ENCODE measurements at regions not wholly inside any gene's neighbourhood (a gene's known extent, or its start where the extent isn't known, plus 50 kb on each side); places are given as distances from the start of the nearest gene placed in this dataset.

DNA sequence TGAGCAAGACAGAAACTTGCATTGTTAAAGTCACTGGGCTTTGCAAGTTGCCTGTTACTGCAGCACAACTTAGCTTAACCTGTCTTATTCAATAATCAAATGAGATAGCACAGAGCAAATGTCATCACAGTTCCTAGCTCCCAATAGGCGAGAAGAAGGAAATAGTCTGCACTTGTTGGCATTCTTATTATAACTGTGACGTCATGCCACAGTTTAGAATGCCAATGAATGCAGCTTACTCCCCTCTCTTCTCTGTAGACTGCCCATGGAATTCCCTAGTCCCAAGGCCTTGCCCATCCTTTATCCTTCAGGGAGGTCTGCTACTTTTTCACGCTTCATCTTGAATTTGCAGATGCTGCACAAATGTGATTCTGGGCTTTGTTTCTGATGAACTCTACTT, 1094.9 kb upstream of the AUTS2 start:
- Mint-ChIP-seq H3K9me3 (peaks cover 6% of the 10 kb centered on the region), H3K4me1 (no peaks in the 10 kb centered on the region), H3K4me3 (no peak overlapping the region), H3K27me3 (no peaks in the 10 kb centered on the region), H3K36me3 (no peaks in the 10 kb centered on the region), H3K27ac (no peak overlapping the region)
- no peak for ATAC-seq (ENCODE audit: low read depth)
- DNase-seq (ENCODE audit: low spot score in 2 of 2) = no peak

DNA sequence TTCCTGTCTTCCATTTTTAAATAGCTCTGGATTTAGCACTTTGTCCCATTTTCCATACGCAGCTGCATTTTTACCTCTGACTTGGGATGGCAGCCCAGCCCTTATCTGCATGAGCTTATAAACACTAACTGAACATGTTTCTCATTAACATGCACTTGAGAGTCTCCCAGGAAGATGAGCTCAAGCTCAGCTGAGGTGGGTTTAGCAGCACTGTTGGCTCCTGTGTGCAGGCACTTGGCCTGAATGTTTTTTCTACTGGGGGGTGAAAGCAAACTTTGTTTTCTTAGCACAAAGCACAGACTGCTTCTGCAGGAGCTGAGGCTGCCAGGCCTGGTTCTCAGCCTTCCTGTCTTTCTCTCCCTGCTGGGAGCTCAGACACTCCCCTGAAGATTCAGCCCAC, 1093.6 kb upstream of the AUTS2 start:
- Mint-ChIP-seq H3K36me3 (no peaks in the 10 kb centered on the region), H3K9me3 (peaks cover 9% of the 10 kb centered on the region)
- DNase-seq (ENCODE audit: low spot score in 2 of 2) = no peak

DNA sequence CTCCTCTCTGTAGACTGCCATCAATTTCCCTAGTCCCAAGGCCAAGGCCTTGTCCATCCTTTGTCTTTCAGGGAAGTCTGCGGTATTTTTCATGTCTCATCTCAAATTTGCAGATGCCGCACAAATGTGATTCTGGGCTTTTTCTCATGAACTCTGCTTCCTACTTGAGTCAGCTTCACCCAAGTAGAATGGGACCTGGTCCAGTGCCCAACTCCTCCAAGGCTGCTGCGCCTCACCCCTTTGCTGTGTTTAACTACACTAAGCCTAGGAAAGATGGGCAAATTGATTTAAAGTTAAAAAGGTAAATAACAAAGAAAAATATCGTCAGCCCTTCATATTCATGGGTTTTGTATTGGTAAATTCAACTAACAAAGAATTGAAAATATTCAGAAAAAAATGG, 1092.6 kb upstream of the AUTS2 start:
- H3K4me3 Mint-ChIP-seq = no peak overlapping the region
- no peaks in the 10 kb centered on the region for H3K27me3 Mint-ChIP-seq
- H3K36me3 Mint-ChIP-seq = no peaks in the 10 kb centered on the region
- DNase-seq (ENCODE audit: low spot score in 2 of 2) (no peak), ATAC-seq (ENCODE audit: low read depth) (no peak)
- H3K9me3 Mint-ChIP-seq = peaks cover 9% of the 10 kb centered on the region
- no peak overlapping the region for H3K27ac Mint-ChIP-seq
- no peaks in the 10 kb centered on the region for H3K4me1 Mint-ChIP-seq

More for the DNA sequence above, 1093.6 kb upstream of the AUTS2 start:
- Mint-ChIP-seq H3K4me3 (no peak overlapping the region), H3K4me1 (no peaks in the 10 kb centered on the region), H3K27me3 (no peaks in the 10 kb centered on the region), H3K27ac (no peak overlapping the region)
- ATAC-seq (ENCODE audit: low read depth) = no peak

DNA sequence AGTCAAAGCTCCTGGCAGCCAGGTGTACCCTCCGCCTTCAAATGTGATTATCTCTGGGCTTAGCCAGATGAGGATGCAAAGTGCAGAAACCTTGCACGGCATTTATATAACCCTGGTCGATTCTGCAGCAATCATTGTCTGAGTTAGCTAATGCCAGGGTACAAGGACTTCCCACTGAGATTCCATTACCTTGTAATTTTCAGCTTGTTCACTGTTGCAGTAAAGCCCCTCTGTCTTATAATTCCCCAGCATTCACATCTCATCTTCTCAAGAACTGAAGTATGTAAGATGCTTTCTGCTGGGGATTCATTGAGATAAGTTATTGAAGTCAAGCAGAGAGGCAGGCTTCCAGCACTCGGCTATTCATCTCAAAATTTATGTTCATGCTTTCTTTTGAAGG, 1090.6 kb upstream of the AUTS2 start:
- Mint-ChIP-seq H3K9me3 (peaks cover 10% of the 10 kb centered on the region), H3K4me3 (no peak overlapping the region), H3K27me3 (no peaks in the 10 kb centered on the region), H3K4me1 (no peaks in the 10 kb centered on the region), H3K36me3 (no peaks in the 10 kb centered on the region), H3K27ac (no peak overlapping the region)
- no peak for DNase-seq (ENCODE audit: low spot score in 2 of 2)
- ATAC-seq (ENCODE audit: low read depth) = no peak

DNA sequence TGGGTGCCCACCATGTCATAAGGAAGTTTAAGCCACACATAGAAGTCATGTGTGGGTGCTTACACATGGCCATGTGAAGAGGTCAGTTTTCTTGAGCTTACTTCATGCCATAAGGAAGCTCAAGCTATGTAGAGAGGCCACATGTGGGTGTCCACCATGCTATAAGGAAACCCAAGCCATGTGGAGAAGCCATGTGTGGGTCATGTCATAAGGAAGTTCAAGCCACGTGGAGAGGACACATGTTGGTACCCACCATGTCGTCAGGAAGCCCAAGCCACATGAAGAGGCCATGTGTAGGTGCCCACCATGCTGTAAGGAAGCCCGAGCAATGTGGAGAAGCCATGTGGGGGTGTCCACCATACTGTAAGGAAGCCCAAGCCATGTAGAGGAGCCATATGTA, 1089.2 kb upstream of the AUTS2 start:
- DNase-seq (ENCODE audit: low spot score in 2 of 2) = no peak
- ATAC-seq (ENCODE audit: low read depth) = no peak
- Mint-ChIP-seq H3K36me3 (no peaks in the 10 kb centered on the region), H3K4me3 (no peak overlapping the region), H3K27ac (no peak overlapping the region), H3K27me3 (no peaks in the 10 kb centered on the region), H3K4me1 (no peaks in the 10 kb centered on the region), H3K9me3 (peaks cover 11% of the 10 kb centered on the region)

DNA sequence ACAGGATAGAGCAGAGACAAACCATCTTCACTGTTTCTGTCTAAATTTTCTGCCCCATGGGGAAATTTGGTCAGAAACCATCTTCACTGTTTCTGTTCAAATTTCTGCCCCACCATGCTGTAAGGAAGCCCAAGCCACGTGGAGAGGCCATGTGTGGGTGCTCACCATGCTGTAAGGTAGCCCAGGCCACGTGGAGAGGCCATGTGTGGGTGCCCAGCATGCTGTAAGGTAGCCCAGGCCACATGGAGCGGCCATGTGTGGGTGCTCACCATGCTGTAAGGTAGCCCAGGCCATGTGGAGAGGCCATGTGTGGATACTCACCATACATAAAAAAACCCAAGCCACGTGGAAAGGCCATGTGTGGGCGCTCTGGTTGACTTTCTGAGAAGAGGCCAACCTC, 1088.7 kb upstream of the AUTS2 start:
- no peak for ATAC-seq (ENCODE audit: low read depth)
- Mint-ChIP-seq H3K27ac (no peak overlapping the region), H3K27me3 (no peaks in the 10 kb centered on the region)

DNA sequence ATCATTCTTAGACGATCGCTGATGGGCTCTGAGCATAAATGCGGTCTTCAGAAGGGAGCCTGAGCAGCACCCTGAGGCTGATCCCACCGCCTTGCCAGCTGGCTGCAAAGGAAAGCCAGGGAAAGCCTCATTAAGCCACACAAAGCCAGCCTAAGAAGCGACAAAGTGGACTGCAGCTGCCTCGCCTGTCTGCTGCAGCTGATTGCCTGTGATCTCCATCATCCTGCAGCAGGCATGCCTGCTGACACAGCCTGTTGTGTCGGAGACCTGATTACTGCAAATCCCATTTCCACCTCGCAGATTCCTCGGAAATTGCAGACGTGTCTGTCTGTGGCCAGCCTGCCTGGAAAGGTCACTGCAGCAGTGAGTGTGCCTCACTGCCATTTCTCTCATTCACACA, 1087.0 kb upstream of the AUTS2 start:
- H3K9me3 Mint-ChIP-seq = peaks cover 12% of the 10 kb centered on the region
- H3K27me3 Mint-ChIP-seq = no peaks in the 10 kb centered on the region
- DNase-seq (ENCODE audit: low spot score in 2 of 2) (no peak), ATAC-seq (ENCODE audit: low read depth) (no peak)
- H3K4me1 Mint-ChIP-seq = no peaks in the 10 kb centered on the region
- no peak overlapping the region for H3K27ac Mint-ChIP-seq
- no peaks in the 10 kb centered on the region for H3K36me3 Mint-ChIP-seq
- no peak overlapping the region for H3K4me3 Mint-ChIP-seq

More for the DNA sequence above, 1088.7 kb upstream of the AUTS2 start:
- no peak for DNase-seq (ENCODE audit: low spot score in 2 of 2)
- Mint-ChIP-seq H3K36me3 (no peaks in the 10 kb centered on the region), H3K4me3 (no peak overlapping the region), H3K4me1 (no peaks in the 10 kb centered on the region), H3K9me3 (peaks cover 11% of the 10 kb centered on the region)

DNA sequence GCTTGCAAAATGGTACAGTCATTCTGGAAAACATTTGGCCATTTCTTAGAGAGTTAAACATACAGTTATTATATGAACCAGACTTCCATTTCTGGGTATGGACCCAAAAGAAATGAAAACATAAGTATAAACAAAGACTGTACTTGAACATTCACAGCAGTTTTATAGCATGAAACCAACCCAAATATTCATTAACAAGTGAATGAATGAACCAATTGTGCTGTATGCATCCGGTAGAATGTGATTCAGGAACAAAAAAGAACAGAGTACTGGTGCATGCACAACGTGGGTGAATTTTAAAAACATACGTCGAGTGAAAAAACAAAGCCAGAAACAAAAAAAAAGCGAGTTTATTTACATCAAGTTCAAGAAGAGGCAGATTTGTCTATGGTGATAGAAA, 1085.8 kb upstream of the AUTS2 start:
- DNase-seq (ENCODE audit: low spot score in 2 of 2) = no peak
- H3K9me3 Mint-ChIP-seq = peaks cover 10% of the 10 kb centered on the region
- no peak overlapping the region for H3K4me3 Mint-ChIP-seq
- ATAC-seq (ENCODE audit: low read depth) = no peak
- no peaks in the 10 kb centered on the region for H3K36me3 Mint-ChIP-seq
- no peak overlapping the region for H3K27ac Mint-ChIP-seq
- no peaks in the 10 kb centered on the region for H3K27me3 Mint-ChIP-seq
- H3K4me1 Mint-ChIP-seq = no peaks in the 10 kb centered on the region

DNA sequence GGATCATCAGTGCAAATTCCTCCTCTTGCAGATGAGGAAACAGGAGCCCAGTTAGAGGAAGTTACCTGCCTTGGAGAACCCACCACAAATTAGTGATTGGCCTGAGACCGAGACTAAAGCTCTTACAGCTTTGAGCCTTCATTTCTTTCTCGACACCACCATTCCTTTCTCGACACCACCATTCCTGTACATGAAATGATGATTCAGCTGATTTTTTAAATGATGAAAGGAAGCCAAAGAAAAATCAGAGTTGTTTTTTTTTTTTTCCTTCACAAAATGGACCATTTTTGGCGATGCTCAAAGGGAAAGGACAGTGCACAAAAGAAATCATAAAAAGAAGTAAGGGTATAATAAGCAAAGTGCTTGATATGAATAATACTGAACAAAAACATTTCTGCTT, 1080.2 kb upstream of the AUTS2 start:
- peaks cover 2% of the 10 kb centered on the region for H3K9me3 Mint-ChIP-seq
- H3K27ac Mint-ChIP-seq = no peak overlapping the region
- H3K27me3 Mint-ChIP-seq = no peaks in the 10 kb centered on the region
- DNase-seq (ENCODE audit: low spot score in 2 of 2) = no peak
- no peaks in the 10 kb centered on the region for H3K4me1 Mint-ChIP-seq
- no peak overlapping the region for H3K4me3 Mint-ChIP-seq
- ATAC-seq (ENCODE audit: low read depth) = no peak
- no peaks in the 10 kb centered on the region for H3K36me3 Mint-ChIP-seq

DNA sequence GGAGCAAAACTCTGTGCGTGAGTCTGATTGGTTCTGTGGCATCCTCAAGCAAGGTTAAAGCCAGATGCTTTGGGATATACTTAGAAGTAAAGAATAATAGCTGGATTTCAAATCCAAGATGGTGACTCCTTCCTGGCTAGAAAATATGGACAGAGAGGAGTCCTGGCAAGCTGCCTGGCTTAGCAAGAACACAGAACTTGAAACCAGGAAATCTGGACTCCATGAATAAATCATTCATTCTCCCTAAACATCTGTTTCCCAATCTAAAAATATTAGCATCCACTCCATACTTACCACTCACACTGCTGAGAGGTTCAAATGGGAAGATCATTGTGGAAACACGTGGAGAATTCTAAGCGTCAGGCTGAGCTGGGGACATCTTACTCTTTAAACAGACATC, 1074.1 kb upstream of the AUTS2 start:
- peaks cover 9% of the 10 kb centered on the region for H3K9me3 Mint-ChIP-seq
- no peaks in the 10 kb centered on the region for H3K36me3 Mint-ChIP-seq
- DNase-seq (ENCODE audit: low spot score in 2 of 2) (no peak), ATAC-seq (ENCODE audit: low read depth) (no peak)
- H3K4me3 Mint-ChIP-seq = no peak overlapping the region
- peaks cover 2% of the 10 kb centered on the region for H3K27me3 Mint-ChIP-seq
- no peaks in the 10 kb centered on the region for H3K4me1 Mint-ChIP-seq
- no peak overlapping the region for H3K27ac Mint-ChIP-seq

DNA sequence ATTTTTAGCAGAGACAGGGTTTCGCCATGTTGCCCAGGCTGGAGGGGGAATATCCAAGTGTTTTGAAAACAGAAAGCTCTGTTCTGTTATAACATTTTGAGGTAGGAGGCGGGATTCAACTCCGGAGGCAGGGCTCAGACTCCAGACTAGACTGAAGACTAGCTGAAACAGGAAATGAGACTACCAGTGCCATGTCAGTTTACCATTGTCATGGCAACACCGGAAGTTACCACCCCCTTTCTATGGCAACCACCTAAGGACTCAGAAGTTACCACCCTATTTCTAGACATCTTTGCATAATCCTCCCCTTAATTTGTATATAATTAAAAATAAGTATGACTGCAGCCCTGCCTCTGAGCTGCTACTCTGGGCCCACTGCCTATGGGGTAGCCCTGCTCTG, 1069.1 kb upstream of the AUTS2 start:
- Mint-ChIP-seq H3K27me3 (peaks cover 2% of the 10 kb centered on the region), H3K9me3 (peaks cover 13% of the 10 kb centered on the region), H3K27ac (no peak overlapping the region), H3K4me1 (no peaks in the 10 kb centered on the region), H3K4me3 (no peak overlapping the region), H3K36me3 (no peaks in the 10 kb centered on the region)
- ATAC-seq (ENCODE audit: low read depth) (no peak), DNase-seq (ENCODE audit: low spot score in 2 of 2) (no peak)

DNA sequence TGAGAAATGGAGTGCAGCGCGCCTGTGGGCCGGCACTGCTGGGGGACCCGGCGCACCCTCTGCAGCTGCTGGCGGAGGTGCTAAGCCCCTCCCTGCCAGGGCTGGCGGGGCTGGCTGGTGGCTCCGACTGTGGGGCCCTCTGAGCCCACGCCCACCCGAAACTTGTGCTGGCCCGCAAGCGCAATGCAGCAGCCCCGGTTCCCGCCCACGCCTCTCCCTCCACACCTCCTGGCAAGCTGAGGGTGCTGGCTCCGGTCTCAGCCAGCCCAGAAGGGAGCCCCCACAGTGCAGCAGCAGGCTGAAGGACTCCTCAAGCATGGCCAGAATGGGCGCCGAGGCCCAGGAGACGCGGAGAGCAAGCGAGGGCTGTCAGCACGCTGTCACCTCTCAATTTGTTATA, 1063.0 kb upstream of the AUTS2 start:
- DNase-seq (ENCODE audit: low spot score in 2 of 2) (no peak), ATAC-seq (ENCODE audit: low read depth) (no peak)
- H3K4me3 Mint-ChIP-seq = no peak overlapping the region
- H3K27me3 Mint-ChIP-seq = no peaks in the 10 kb centered on the region
- H3K36me3 Mint-ChIP-seq = no peaks in the 10 kb centered on the region
- no peaks in the 10 kb centered on the region for H3K4me1 Mint-ChIP-seq
- H3K9me3 Mint-ChIP-seq = peaks cover 6% of the 10 kb centered on the region
- H3K27ac Mint-ChIP-seq = no peak overlapping the region

DNA sequence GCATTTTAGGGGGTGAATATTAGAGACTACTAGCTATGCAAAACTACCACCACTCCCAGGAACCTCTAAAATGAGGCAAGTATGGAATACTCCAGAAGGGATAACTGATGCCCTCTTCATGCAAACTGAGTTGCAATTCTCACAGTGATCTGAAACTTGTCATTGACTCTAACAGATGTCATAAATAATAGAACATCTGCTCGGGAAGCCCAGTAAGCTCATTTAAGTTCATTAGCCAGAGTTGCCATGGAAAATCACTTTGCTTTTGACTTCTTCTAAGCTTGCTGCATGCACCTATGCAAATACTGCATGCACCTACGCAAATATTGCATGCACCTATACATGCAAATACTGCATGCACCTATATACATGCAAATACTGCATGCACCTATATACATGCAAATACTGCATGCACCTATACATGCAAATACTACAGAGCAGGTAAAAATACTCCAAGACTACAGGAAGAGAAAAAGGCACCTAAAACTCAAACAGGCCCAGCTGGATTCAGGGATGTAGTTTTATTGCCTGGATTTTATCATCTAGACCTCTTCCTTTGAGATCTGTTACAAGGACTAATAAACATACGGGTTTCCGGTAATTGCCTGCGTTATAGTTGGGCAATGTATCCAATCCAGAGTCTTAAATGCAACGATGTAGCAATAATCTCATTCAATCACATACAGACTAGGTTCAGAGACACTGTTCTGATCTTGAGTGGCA, 1061.1 kb upstream of the AUTS2 start:
- no peak for ATAC-seq (ENCODE audit: low read depth)

DNA sequence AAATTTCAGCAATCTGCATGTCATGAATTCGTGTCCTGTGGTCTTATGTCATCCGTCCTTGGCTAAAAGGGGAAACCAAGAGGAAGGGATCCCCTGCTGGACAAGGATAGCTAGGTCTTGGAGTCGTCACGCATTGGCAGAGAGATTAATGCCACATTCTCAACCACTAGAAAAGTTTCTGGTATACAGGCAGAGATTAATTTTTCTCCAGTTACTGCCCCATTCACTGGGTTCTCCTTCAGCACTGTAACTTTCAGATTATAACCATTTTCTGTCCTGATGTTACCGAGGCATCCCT, 1060.6 kb upstream of the AUTS2 start:
- H3K4me3 Mint-ChIP-seq = no peak overlapping the region
- no peak for ATAC-seq (ENCODE audit: low read depth)
- H3K9me3 Mint-ChIP-seq = peaks cover 9% of the 10 kb centered on the region
- no peak overlapping the region for H3K27ac Mint-ChIP-seq
- H3K27me3 Mint-ChIP-seq = no peaks in the 10 kb centered on the region
- H3K36me3 Mint-ChIP-seq = no peaks in the 10 kb centered on the region
- no peaks in the 10 kb centered on the region for H3K4me1 Mint-ChIP-seq
- DNase-seq (ENCODE audit: low spot score in 2 of 2) = no peak

More for the DNA sequence above, 1061.1 kb upstream of the AUTS2 start:
- H3K36me3 Mint-ChIP-seq = no peaks in the 10 kb centered on the region
- H3K27me3 Mint-ChIP-seq = no peaks in the 10 kb centered on the region
- H3K27ac Mint-ChIP-seq = no peak overlapping the region
- H3K9me3 Mint-ChIP-seq = peaks cover 11% of the 10 kb centered on the region
- DNase-seq (ENCODE audit: low spot score in 2 of 2) = no peak
- H3K4me1 Mint-ChIP-seq = no peaks in the 10 kb centered on the region
- no peak overlapping the region for H3K4me3 Mint-ChIP-seq

DNA sequence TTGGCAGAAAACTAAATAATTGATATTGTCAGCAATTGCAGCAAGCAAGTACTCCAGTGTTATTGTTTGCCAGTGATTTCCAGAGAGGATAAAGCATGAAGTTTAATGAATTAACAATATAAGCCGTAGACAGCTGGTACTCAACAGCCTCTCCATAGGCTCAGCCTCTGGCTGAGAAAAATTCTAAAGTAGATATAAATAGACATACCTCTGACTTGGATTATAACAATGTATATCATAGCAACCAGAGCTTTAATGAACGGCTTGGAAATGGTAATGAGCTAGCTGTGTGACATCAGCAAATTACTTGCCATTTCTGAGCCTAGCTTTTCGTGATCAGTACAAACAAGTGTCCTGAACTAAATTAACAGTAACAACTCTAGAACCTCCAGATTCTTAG, 1055.4 kb upstream of the AUTS2 start:
- Mint-ChIP-seq H3K4me3 (no peak overlapping the region), H3K27ac (no peak overlapping the region), H3K4me1 (no peaks in the 10 kb centered on the region), H3K9me3 (peaks cover 10% of the 10 kb centered on the region), H3K27me3 (peaks cover 2% of the 10 kb centered on the region), H3K36me3 (no peaks in the 10 kb centered on the region)
- DNase-seq (ENCODE audit: low spot score in 2 of 2) (no peak), ATAC-seq (ENCODE audit: low read depth) (no peak)

Measured in memory B cell (primary cell).